ENCODE measurements at regions not wholly inside any gene's neighbourhood (a gene's known extent, or its start where the extent isn't known, plus 50 kb on each side); places are given as distances from the start of the nearest gene placed in this dataset.
A peak's percentile ranks its signal among the peaks of the same experiment; 100 is the strongest.
"Not testable (repeated sequence)": the region's sequence is repeated elsewhere in the genome, so short reads cannot be mapped to it uniquely, and the experiment has no call there.

DNA sequence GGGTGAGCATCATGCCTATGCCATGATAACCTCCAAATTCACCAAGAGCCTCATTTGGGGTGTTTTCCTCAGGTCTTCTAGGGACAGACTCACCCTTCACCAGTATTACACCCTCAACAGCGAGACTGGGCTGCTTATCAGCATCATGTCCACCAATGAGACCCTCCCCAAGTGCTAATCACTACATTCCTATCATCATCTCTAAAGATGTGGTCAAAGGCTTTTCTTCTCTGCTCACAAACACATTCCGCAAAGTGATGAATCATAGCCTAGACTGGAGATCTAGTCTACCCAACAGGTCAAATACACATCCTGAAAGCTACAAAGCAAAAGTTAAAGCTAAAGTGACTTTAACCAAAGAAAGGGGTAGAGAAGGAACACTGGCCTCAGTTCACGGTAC is 75.3 kb upstream of the C7orf33 start:
- DNase-seq = no peak

DNA sequence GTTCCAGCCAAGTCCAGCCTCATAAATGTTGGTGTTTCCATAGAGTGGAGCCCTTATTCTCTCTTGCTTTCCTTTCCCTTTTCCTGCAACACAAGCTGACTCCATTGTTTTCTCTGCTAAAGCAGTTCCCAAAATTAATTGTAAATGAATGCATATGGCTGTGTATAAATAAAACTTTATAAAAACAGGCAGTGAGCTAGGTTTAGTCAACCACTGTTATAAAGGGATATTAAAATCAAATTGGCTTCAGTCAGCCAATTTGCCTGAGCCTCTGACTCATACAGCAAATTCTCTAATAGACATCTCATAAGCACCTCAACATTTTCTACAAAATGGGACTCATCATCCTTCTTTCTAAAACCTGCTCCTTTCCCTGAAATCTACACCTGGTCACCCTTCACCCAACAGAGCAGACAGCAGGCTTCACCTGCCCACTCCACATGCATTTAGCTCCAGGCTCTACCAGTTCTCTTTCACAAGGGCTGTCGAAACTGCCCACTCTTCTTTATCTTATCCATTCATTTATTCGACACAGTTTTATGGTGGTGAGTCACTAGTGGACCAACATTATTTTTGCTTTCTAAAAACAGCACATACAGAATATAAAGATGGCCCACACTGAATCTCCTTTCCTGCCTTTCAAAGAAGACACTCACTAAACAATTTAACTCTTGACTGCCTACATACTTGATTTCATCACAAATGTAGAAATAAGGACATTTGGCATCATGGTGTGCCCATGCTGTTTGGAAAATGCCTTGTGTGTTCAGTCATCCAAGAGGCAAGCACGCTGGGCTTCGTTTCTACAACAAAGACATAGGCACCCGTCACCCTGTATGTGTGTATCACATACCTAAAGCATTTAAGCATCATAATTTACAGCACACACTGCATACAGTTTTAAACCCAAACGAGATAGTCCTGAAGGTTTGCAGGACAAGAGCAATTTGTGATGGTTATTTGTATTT is 74.6 kb upstream of the C7orf33 start:
- DNase-seq = no peak

DNA sequence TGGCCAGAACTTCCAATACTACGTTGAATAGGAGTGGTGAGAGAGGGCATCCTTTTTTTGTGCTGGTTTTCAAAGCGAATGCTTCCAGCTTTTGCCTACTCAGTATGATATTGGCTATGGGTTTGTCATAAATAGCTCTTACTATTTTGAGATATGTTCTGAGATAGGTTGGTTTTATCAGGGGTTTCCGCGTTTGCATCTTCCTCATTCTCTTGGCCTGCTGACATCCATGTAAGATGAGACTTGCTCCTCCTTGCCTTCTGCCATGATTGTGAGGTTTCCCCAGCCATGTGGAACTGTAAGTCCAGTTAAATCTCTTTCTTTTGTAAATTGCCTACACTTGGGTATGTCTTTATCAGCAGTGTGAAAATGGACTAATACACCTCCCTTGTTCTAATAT is 71.2 kb upstream of the C7orf33 start:
- not testable (repeated sequence) for DNase-seq

DNA sequence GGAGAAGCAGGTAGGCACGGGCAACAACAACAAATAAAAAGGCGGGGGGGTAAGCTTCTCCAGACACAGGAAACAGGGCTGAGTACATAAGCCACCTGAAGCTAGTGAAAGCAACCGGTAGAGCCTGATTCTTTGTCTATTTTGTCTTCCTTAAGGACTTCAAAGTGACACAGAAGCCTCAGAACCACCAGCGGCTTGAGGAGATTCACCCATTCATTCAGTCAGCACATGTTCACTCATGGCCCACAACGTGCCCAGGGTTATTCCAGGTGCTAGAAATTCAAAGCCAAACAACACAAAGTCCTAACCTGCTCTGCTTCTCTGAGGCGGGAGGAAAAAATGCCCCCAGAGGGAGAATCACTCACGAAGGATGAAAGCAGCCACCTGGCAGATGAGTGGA is 69.3 kb upstream of the C7orf33 start:
- DNase-seq = no peak

DNA sequence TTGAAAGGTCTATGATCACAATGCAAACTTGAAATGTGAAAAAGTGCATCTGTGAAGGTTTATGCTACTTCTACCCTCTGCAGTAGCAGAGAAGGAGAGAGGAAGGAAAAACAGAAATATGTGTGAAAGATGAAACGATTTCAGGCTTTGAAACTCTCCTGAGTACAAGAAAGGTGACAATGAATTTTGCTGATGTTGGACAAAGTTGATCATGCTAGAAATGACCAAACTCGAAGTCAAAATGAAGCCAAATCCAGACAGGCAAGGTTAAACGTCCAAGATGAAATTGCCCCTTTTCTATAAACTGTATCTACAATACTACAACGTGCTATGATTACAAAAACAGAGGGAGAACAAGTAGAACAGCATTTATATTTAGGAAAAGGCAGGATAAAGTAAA is 67.0 kb upstream of the C7orf33 start:
- no peak for DNase-seq

DNA sequence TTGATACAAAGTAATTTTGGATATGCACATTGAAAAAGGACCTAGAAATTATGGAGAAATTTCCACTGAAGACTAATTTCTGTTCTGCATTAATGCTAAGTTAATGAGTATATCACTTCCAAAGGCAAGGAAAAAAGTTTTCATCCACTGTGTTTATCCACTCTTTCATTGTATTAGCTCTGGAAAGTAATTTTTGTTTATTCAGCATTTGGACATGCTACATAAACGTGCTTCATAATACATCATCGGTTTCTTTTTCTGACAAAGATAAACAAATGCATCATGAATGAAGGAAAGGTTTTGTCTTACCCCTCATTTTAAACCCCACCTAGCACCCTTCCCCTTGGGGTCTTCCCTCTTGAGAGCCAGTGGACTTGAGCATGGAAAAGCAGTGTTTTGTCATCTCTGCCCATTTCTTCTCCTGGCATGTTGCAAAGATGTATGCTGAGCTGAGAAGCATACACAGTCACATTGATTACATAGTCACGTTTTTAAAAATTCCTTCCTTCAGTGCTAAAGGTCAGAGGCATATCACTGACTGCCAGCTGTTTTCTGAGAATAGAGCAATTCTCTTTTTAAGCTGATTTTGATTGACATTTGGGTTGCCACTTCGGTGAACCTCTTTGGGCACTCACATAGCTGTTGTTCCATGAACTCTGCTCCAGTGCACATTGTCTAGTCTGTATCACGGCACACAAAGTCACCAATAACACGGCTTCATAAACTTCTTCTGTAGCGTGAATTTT is 65.9 kb upstream of the C7orf33 start:
- no peak for DNase-seq

DNA sequence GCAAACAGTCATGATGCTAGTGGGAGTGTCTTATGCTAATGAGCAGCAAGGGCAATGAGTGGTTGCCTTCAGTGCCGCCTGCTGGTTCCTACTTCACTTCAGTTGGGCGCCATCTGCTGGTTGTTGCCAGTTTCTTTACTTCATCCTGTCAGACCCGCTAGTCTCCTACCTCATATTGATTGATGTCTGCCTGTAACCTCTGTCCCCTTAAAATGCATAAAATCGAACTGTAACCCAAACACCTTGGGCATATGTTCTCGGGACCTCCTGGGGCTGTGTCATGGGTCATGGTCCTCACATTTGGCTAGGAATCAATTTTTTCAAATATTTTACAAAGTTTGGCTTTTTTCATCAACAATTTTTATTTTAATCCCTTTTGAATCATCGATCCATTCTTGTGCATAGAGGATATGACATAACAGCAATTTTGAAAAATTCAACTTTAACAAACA is 62.8 kb upstream of the C7orf33 start:
- DNase-seq = peak; percentile 85 to 88

DNA sequence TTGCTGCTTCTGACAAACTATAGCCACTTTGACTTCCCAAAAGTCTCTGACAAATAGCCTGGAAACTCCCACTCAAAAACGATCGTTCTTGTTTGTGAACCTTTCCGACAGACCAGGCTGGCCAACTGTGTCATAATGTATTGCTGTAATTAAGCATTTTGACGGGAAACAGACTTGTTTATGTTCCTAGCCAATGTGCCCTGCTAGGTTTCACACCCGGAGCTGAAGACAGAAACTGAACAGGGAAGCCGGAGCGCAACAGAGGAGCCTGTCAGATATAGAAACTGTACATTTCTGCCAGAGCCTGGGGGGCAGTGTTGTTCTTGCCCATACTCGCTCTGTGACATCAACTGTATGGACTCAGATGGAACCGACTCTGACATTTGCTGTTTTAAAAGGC is 55.3 kb upstream of the C7orf33 start:
- peak; percentile 11 to 14 for DNase-seq

DNA sequence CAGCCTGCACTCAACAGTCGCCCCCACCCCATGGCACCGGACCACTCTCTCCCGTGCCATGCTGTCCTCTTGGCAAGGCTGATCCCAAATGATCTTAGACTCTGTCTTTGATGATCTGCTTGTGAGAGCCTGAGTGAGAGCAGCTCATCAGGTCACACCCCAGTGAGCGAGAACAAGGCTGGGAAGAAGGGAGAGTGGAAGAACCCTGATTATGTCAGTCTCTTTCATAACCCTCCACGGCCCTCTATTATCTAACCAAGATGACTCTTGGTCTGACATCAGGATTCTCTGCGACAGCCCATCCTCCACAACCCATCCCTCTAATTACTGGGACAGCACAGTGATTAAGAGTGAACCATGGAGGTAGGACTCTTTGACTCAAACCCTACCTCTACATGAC is 53.1 kb upstream of the C7orf33 start:
- no peak for DNase-seq

DNA sequence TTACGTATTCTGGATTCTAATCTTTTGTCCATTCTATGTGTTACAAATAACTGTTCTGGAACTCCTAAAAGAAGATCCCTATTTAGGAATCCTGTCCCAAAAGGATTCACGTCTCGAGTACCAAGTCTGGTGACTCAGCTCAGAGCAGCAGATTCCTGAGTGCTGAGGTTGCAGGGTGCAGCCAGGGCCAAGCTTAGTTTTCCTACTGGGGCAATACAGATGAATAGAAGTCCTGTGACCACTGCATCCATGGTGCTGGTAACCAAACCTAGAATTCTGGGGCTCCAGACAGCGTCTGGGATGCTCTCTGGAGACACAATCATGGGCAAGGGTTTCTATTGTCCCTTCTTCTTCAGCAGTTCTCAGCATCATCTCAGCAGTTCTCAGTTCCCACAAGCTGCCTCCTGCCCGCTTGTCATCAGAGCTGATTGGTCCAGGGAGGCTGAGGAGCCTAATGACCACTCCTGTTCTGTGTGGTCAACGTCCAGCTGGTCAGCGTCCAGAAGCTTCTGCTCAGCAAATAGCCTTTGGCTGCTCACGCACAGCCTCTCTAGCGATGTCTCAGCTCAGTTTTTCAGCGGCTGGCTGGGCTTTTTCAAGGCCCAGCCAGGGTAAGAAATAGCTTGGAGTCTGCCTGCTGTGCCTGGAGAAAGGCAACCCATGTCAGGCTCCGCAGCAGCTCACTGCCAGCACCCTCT is 50.4 kb upstream of the C7orf33 start:
- DNase-seq = no peak
